ENCODE measurements at regions not wholly inside any gene's neighbourhood (a gene's known extent, or its start where the extent isn't known, plus 50 kb on each side); places are given as distances from the start of the nearest gene placed in this dataset.
A peak's percentile ranks its signal among the peaks of the same experiment; 100 is the strongest.
"Not testable (repeated sequence)": the region's sequence is repeated elsewhere in the genome, so short reads cannot be mapped to it uniquely, and the experiment has no call there.

GRCh38 chr4:115219315-115219860, 106.0 kb upstream of the NDST4 start:
- H3K4me1 ChIP-seq (ENCODE audit: low read depth): no peaks in the 10 kb centered on the region
- H3K9me3 ChIP-seq: no peaks in the 10 kb centered on the region
- ATAC-seq (no peak), DNase-seq (no peak)
- no peak overlapping the region for H3K4me3 ChIP-seq
- intact Hi-C loops (cut with DNase I, micrococcal nuclease): no loop called here
- H3K36me3 ChIP-seq (ENCODE audit: low read depth): no peaks in the 10 kb centered on the region
- no peak for TF ChIP-seq CTCF (IDR thresholded peaks at IDR 0.05)

- DNase-seq: no peak
- Histone ChIP-seq H3K36me3 (ENCODE audit: low read depth) (no peaks in the 10 kb centered on the region), H3K4me3 (no peak overlapping the region), H3K4me1 (ENCODE audit: low read depth) (no peaks in the 10 kb centered on the region), H3K9me3 (no peaks in the 10 kb centered on the region)
- TF ChIP-seq CTCF (IDR thresholded peaks at IDR 0.05): no peak
- intact Hi-C loops (cut with DNase I, micrococcal nuclease): no loop called here
- ATAC-seq: peak; percentile 86
Observed at GRCh38 chr4:115215935-115216334, 102.5 kb upstream of the NDST4 start.

GRCh38 chr4:115213716-115214115, 100.3 kb upstream of the NDST4 start:
- no peaks in the 10 kb centered on the region for H3K9me3 ChIP-seq
- H3K4me1 ChIP-seq (ENCODE audit: low read depth): no peaks in the 10 kb centered on the region
- ATAC-seq (no peak), DNase-seq (no peak)
- H3K4me3 ChIP-seq: no peak overlapping the region
- no peak for TF ChIP-seq CTCF (IDR thresholded peaks at IDR 0.05)
- intact Hi-C loops (cut with DNase I, micrococcal nuclease): no loop called here
- H3K36me3 ChIP-seq (ENCODE audit: low read depth): no peaks in the 10 kb centered on the region

- Histone ChIP-seq H3K4me1 (ENCODE audit: low read depth) (no peaks in the 10 kb centered on the region), H3K36me3 (ENCODE audit: low read depth) (no peaks in the 10 kb centered on the region), H3K4me3 (no peak overlapping the region), H3K9me3 (no peaks in the 10 kb centered on the region)
- intact Hi-C loops (cut with DNase I, micrococcal nuclease): no loop called here
- ATAC-seq (no peak), DNase-seq (no peak)
- TF ChIP-seq CTCF (IDR thresholded peaks at IDR 0.05): no peak
Observed at GRCh38 chr4:115201042-115201330, 87.6 kb upstream of the NDST4 start.

GRCh38 chr4:115200201-115201041, 87.0 kb upstream of the NDST4 start:
- intact Hi-C loops (cut with DNase I, micrococcal nuclease); H3K9me3 ChIP-seq; H3K4me3 ChIP-seq; ATAC-seq; H3K36me3 ChIP-seq (ENCODE audit: low read depth); DNase-seq; H3K4me1 ChIP-seq (ENCODE audit: low read depth): not testable (repeated sequence)

GRCh38 chr4:115194612-115195011, 81.2 kb upstream of the NDST4 start:
- H3K36me3 ChIP-seq (ENCODE audit: low read depth); intact Hi-C loops (cut with DNase I, micrococcal nuclease); ATAC-seq; DNase-seq; H3K9me3 ChIP-seq; H3K4me3 ChIP-seq; H3K4me1 ChIP-seq (ENCODE audit: low read depth): not testable (repeated sequence)

Measured in mucosa of descending colon (tissue), 3 donors.